HG02678 (cell line): ENCODE measurements at regions not wholly inside any gene's neighbourhood (a gene's known extent, or its start where the extent isn't known, plus 50 kb on each side); places are given as distances from the start of the nearest gene placed in this dataset.
"Not testable (repeated sequence)": the region's sequence is repeated elsewhere in the genome, so short reads cannot be mapped to it uniquely, and the experiment has no call there.

Experiments used
- ATAC-seq: cut with Tn5 transposase; IDR thresholded peaks from one replicate; pipeline ENCODE4 v1.9.1; 2021; ENCODE audit warnings: mild to moderate bottlenecking, moderate library complexity; ENCODE audit not compliant: unreplicated experiment

GRCh38 chr17:20896153-20896649 lies 146.6 kb downstream of the USP22 start:
- no peak for ATAC-seq

DNA sequence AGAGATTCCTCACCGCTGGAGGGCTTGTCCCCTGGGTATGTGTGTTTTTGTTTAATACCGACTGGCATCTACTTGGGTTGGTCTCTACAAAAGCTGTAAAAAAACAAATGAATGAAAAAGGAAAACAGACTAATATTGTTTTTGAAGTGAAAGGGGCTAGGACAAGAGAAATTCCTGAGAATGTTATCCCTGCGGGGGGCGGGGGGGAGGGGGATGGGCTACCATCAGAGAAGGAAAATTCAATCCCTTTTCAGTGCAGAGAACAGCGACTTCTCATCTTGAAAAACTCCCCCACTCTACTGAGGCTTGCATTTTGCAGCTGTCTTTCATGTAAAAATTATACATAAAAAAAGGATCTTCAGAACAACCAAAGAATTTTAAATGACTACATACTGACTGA lies 144.1 kb downstream of the USP22 start:
- ATAC-seq = not testable (repeated sequence)

GRCh38 chr17:20902496-20902895 lies 140.3 kb downstream of the USP22 start:
- not testable (repeated sequence) for ATAC-seq

DNA sequence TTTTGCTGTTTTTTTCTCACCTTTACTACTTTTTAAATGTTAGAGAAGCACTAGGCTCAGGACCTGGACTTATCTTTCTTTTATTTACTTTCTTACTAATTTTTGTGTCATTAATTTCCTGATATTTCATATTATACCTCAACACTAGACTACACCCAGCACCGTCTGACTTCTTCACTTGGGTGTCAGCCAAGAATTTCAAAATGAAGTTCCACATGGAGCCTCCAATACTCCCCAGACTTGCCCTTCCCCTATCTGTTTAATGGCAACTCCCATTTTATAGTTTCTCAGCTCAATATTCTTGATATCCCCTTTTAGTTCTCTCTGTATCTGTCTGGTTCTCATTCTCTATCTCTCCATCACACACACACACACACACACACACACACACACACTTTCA lies 139.3 kb downstream of the USP22 start:
- ATAC-seq = not testable (repeated sequence)

DNA sequence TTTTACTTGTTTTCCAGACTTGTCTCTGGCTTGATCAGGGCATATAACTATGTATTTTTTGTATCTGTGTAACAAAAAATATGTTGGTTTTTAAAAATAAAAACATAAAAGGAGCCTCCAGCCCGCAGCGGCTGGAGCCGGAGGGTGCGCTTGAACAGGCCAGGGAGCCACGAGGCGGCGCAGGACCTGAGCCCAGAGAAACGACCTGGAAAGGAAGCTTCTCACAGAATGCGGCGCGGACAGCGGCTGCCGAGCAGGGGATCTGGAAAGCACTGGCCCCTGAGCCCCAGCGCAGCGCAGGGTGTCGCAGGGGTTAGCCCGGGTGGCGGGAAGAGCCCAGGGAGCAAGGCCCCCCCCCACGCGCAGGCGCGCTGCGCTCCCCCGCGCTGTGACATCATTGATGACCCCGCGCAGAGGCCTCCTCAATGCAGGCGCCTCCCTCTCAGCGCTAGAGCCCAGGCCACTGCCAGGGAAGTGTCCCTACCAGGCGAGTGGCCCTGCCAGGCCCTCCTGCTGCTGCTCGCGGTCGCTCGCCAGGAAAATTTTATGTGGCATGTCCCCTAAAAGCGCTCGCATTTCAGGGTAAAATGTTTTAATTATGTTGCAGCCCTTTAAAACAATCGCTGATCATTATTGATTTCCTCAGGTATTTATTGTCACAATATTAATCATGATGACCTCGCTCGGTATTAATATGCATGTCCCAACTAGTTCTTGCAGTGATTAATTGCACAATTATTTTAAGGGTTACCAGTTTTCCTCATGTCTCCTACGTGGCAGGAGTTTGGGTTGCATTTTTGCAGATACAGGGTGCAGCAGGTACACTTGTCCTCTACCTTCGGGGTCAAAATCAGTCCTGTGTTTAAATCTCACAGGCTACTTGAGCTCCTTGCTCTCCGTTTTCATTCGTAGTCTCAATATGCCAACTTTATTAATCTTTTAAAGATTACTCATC lies 134.2 kb downstream of the USP22 start:
- peak; percentile 97 for ATAC-seq

DNA sequence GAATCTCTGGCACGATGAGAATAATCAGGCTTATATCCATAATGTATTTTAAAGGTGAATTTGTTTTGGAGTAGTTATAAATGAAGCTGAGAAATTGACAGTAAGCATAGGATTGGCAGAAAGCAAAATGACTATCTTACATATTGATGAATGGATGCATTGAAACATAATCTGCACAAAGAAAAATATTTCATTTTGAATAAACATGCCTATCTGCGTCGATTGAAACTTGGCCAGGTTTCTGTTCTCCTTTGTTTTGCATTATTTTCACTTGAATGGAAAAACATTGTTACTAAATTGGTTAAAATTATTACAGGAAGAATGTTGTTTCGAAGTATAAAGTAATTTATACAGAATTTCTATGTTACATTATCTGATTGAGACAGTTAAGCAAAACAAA lies 128.2 kb downstream of the USP22 start:
- ATAC-seq = no peak

GRCh38 chr17:20916383-20916782 lies 126.4 kb downstream of the USP22 start:
- ATAC-seq = no peak

DNA sequence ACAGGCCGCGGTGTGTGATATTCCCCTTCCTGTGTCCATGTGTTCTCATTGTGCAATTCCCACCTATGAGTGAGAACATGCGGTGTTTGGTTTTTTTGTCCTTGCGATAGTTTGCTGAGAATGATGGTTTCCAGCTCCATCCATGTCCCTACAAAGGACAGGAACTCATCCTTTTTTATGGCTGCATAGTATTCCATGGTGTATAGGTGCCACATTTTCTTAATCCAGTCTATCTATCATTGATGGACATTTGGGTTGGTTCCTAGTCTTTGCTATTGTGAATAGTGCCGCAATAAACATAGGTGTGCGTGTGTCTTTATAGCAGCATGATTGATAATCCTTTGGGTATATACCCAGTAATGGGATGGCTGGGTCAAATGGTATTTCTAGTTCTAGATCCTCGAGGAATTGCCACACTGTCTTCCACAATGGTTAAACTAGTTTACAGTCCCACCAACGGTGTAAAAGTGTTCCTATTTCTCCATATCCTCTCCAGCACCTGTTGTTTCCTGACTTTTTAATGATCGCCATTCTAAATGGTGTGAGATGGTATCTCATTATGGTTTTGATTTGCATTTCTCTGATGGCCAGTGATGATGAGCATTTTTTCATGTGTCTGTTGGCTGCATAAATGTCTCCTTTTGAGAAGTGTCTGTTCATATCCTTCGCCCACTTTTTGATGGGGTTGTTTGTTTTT lies 125.1 kb downstream of the USP22 start:
- ATAC-seq = not testable (repeated sequence)

DNA sequence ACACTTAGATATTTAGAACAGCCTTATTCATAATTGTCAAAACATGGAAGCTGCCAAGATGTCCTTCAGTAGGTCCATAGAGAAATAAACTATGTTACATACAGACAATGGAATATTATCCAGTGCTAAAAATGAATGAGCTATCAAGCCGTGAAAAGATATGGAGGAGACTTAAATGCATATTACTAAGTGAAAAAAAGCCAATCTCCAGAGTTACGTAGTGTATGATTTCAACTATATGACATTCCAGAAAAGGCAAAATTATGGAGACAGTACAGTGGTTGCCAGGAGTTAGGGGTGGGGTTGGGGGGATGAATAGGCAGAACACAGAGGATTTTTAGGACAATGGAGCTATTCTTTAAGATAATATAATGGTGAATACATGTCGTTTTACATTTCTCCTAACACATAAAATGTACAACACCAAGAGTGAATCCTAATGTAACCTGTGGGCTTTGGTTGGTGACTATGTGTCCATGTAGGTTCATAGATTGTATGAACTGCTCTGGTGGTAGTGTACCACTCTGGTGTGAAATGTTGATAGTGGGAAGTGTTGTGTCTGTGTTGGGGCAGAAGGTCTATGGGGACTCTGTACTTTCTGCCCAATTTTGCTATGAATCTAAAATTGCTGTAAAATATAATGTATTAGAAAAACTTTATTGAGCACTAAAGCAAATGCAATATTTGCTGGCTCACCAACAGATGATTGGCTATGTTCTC lies 122.6 kb downstream of the USP22 start:
- no peak for ATAC-seq

GRCh38 chr17:20920815-20921199 lies 122.0 kb downstream of the USP22 start:
- no peak for ATAC-seq

GRCh38 chr17:20922128-20922670 lies 120.6 kb downstream of the USP22 start:
- ATAC-seq = no peak

- ATAC-seq = no peak
Observed at GRCh38 chr17:20924306-20924705, 118.5 kb downstream of the USP22 start.

DNA sequence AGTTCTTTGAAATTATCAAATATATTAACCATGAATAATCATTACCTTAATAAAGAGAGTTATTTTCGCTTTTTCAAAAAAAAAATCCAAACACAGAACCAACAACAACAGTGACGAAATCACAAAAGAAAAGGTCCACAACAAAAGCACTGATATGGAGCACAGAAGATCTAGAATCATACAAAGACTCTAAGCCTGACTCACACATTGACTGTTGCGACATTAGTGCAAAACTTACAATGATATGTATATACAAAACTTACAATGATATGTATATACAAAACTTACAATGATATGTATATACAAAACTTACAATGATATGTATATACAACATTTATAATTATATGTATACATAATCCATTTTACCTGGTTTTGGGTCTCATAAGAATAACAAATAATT lies 117.7 kb downstream of the USP22 start:
- no peak for ATAC-seq

GRCh38 chr17:20925954-20926353 lies 116.9 kb downstream of the USP22 start:
- ATAC-seq = no peak

- no peak for ATAC-seq
Observed at GRCh38 chr17:20926532-20926931, 116.3 kb downstream of the USP22 start.

- no peak for ATAC-seq
Observed at GRCh38 chr17:20927308-20927977, 115.4 kb downstream of the USP22 start.

DNA sequence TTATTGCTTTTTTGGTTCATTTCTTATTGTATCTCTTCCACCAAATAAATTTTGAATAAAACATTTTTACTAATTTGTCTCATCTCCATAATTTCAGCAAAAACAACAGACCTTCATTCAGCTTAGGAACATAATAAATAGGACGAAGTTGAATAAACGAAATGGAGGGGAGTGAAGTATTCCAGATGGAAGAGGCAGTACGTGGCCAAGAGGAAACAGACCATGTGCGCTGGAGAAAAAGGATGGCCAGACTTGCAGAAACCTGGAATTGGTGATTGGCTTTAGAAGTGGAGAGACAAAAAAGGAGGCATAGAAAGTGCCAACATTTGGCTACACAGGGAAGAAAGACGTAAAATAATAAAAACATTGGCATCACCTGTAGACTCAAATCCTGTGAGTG lies 113.5 kb downstream of the USP22 start:
- no peak for ATAC-seq

GRCh38 chr17:20930081-20930760 lies 112.6 kb downstream of the USP22 start:
- no peak for ATAC-seq

- not testable (repeated sequence) for ATAC-seq
Observed at GRCh38 chr17:20933040-20933439, 109.8 kb downstream of the USP22 start.

- no peak for ATAC-seq
Observed at GRCh38 chr17:20934288-20934687, 108.5 kb downstream of the USP22 start.
